IMR-90 (cell line): ENCODE measurements at regions not wholly inside any gene's neighbourhood (a gene's known extent, or its start where the extent isn't known, plus 50 kb on each side); places are given as distances from the start of the nearest gene placed in this dataset.

ENCODE experiments used
- ATAC-seq: fragments of 200-7000 bp; cut with Tn5 transposase; 2 replicates; pipeline ENCODE4 v1.9.1; 2020; ENCODE audit warnings: low read depth, mild to moderate bottlenecking, moderate library complexity
- BruUV-seq: library from RNA; stranded (reverse); fragments of 400-500 nt; replicated peaks from 2 replicates; lab custom pipeline; 2021; lab: Mats Ljungman, UMichigan
- CTCF ChIA-PET: fragments of 300-600 bp; formaldehyde crosslinking; extraction: SDS; loops from one replicate; lab custom pipeline; 2021; ENCODE audit warnings: antibody characterized with exemption; lab: Yijun Ruan, JAX
- POLR2A ChIA-PET: fragments of 300-600 bp; sonication (Branson Sonifier 250); formaldehyde crosslinking; loops from one replicate; lab custom pipeline; 2022; ENCODE audit warnings: antibody characterized with exemption; ENCODE audit not compliant: unreplicated experiment; lab: Charles Lee
- DNase-seq: peaks from one replicate; pipeline ENCODE4 v3.0.0; 2013
- H2AFZ ChIP-seq: replicated peaks from 2 replicates; pipeline ENCODE3; 2013; ENCODE audit warnings: low read length, mild to moderate bottlenecking; ENCODE audit not compliant: poor library complexity
- H2AK5ac ChIP-seq: 2 replicates; pipeline ENCODE4 v1.6.1; 2013; ENCODE audit warnings: low read depth, low read length, inconsistent platforms
- H2AK9ac ChIP-seq: replicated peaks from 2 replicates; pipeline ENCODE3; 2013; ENCODE audit warnings: mild to moderate bottlenecking, low read depth, low read length, moderate library complexity; ENCODE audit not compliant: poor library complexity
- H2BK120ac ChIP-seq: 2 replicates; pipeline ENCODE4 v1.6.1; 2013; ENCODE audit warnings: low read depth, low read length, inconsistent platforms
- H2BK15ac ChIP-seq: 3 replicates; pipeline ENCODE4 v1.6.1; 2013; ENCODE audit warnings: low read depth, low read length, inconsistent platforms
- H2BK20ac ChIP-seq: 2 replicates; pipeline ENCODE4 v1.6.1; 2013; ENCODE audit warnings: low read depth, mild to moderate bottlenecking, inconsistent platforms, low read length, moderate library complexity
- H2BK5ac ChIP-seq: 2 replicates; pipeline ENCODE4 v1.6.1; 2013; ENCODE audit warnings: mild to moderate bottlenecking, low read depth, low read length, inconsistent platforms; ENCODE audit not compliant: poor library complexity, severe bottlenecking
- H3K14ac ChIP-seq: replicated peaks from 2 replicates; pipeline ENCODE4 v1.6.1; 2013; ENCODE audit warnings: low read depth, low read length, inconsistent platforms
- H3K18ac ChIP-seq: 2 replicates; pipeline ENCODE4 v1.6.1; 2013; ENCODE audit warnings: low read depth, low read length, control low read depth
- H3K23ac ChIP-seq: 2 replicates; pipeline ENCODE4 v1.6.1; 2013; ENCODE audit warnings: low read depth, low read length, inconsistent platforms
- H3K27ac ChIP-seq: 2 replicates; pipeline ENCODE4 v1.5.1; 2013; ENCODE audit warnings: mild to moderate bottlenecking, control low read depth, low read length; ENCODE audit not compliant: insufficient read depth
- H3K27me3 ChIP-seq: 2 replicates; pipeline ENCODE4 v1.6.1; 2013; ENCODE audit warnings: low read length; ENCODE audit not compliant: control insufficient read depth, insufficient read depth
- H3K36me3 ChIP-seq: 2 replicates; pipeline ENCODE4 v1.6.1; 2013; ENCODE audit warnings: low read length, mixed read lengths; ENCODE audit not compliant: control insufficient read depth, insufficient read depth
- H3K4ac ChIP-seq: 2 replicates; pipeline ENCODE4 v1.6.1; 2013; ENCODE audit warnings: low read depth, low read length, inconsistent platforms
- H3K4me1 ChIP-seq: 2 replicates; pipeline ENCODE4 v1.6.1; 2013; ENCODE audit warnings: low read length, mixed read lengths; ENCODE audit not compliant: control insufficient read depth, insufficient read depth
- H3K4me2 ChIP-seq: 2 replicates; pipeline ENCODE4 v1.6.1; 2013; ENCODE audit warnings: low read depth, mild to moderate bottlenecking, control low read depth, low read length, moderate library complexity
- H3K4me3 ChIP-seq: 2 replicates; pipeline ENCODE4 v1.5.1; 2013; ENCODE audit warnings: low read depth, mild to moderate bottlenecking, control low read depth, low read length, moderate library complexity; ENCODE audit not compliant: insufficient read depth
- H3K56ac ChIP-seq: 2 replicates; pipeline ENCODE4 v1.6.1; 2013; ENCODE audit warnings: low read length, inconsistent platforms; ENCODE audit not compliant: insufficient read depth; ENCODE audit errors: extremely low read depth
- H3K79me1 ChIP-seq, 2 experiments: 2 replicates each; pipeline ENCODE4 v1.6.1; 2013; ENCODE audit warnings: low read length in 2 of 2, inconsistent platforms in 1 of 2, low read depth in 1 of 2
- H3K9ac ChIP-seq: 2 replicates; pipeline ENCODE4 v1.6.1; 2013; ENCODE audit warnings: low read depth, low read length, control low read depth
- H3K9me1 ChIP-seq: 2 replicates; pipeline ENCODE4 v1.6.1; 2013; ENCODE audit warnings: low read length, inconsistent platforms; ENCODE audit not compliant: insufficient read depth
- H3K9me3 ChIP-seq: 2 replicates; pipeline ENCODE4 v1.6.1; 2013; ENCODE audit warnings: low read length; ENCODE audit not compliant: control insufficient read depth, insufficient read depth
- H4K20me1 ChIP-seq: 2 replicates; pipeline ENCODE4 v1.6.1; 2013; ENCODE audit warnings: low read length, inconsistent platforms; ENCODE audit not compliant: insufficient read depth
- H4K5ac ChIP-seq: 2 replicates; pipeline ENCODE4 v1.6.1; 2013; ENCODE audit warnings: mild to moderate bottlenecking, low read depth, low read length, control low read depth
- H4K8ac ChIP-seq, 2 experiments: 2 replicates each; pipeline ENCODE4 v1.6.1; 2013; ENCODE audit warnings: low read depth in 2 of 2, low read length in 2 of 2, control low read depth in 1 of 2, inconsistent platforms in 1 of 2
- H4K91ac ChIP-seq: 2 replicates; pipeline ENCODE4 v1.6.1; 2013; ENCODE audit warnings: low read depth, low read length, inconsistent platforms; ENCODE audit not compliant: insufficient read depth
- FOS ChIP-seq: fragments of 150-350 bp; IDR thresholded peaks from 2 replicates; pipeline ENCODE4 v1.6.1; 2016; ENCODE audit warnings: low read depth, low read length
- WGBS, 2 experiments: methylation state at CpG; one replicate each; pipeline versions ENCODE4 v1.1.5 to v1.1.7; 2013; ENCODE audit warnings: missing lambda C conversion rate in 2 of 2; ENCODE audit not compliant: insufficient read length in 1 of 2; ENCODE audit errors: extremely low coverage in 2 of 2; 5-methylcytosine and 5-hydroxymethylcytosine counted together
- dilution Hi-C: fragments of 300-500 bp; cut with HindIII; formaldehyde crosslinking; loops from one replicate; pipeline ENCODE4 v1.14.3; 2018; ENCODE audit warnings: low sequenced_read_pairs; ENCODE audit not compliant: unreplicated experiment
- in situ Hi-C: fragments of 300-500 bp; cut with MboI; formaldehyde crosslinking; loops from 3 replicates; pipeline ENCODE4 v1.14.3; 2019; ENCODE audit warnings: low sequenced_read_pairs, inconsistent platforms, mixed read lengths
- intact Hi-C: fragments of 100-400 bp; cut with micrococcal nuclease; formaldehyde crosslinking; loops from 2 replicates; pipeline ENCODE4 v1.10.0; 2022

DNA sequence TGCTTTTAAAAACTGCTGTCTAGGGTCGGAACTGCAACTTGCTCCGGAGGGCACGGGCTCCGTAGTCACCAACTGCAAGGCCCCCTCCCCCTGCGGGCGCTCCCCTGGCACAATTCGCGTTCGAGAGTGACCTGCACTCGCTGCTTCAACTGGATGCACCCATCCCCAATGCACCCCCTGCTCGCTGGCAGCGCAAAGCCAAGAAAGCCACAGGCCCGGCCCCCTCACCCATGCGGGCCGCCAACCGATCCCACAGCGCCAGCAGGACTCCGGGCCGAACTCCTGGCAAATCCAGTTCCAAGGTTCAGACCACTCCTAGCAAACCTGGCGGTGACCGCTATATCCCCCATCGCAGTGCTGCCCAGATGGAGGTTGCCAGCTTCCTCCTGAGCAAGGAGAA lies 64.2 kb upstream of the GAS1 start:
- Histone ChIP-seq H3K23ac (no peak overlapping the region), H4K91ac (no peak overlapping the region), H3K36me3 (no peaks in the 10 kb centered on the region), H3K4ac (no peak overlapping the region), H2BK20ac (no peak overlapping the region), H2BK5ac (no peak overlapping the region), H3K4me2 (no peak overlapping the region), H3K4me1 (peaks cover 4% of the 10 kb centered on the region; the same call in 1 of the 2 replicates), H2BK120ac (no peak overlapping the region), H3K27me3 (peaks cover 3% of the 10 kb centered on the region; the same call in 1 of the 2 replicates), H2AK5ac (no peak overlapping the region), H3K56ac (no peak overlapping the region), H4K20me1 (no peaks in the 10 kb centered on the region), H3K14ac (no peak overlapping the region), H2BK15ac (no peak overlapping the region), H3K18ac (no peak overlapping the region), H3K9me1 (no peaks in the 10 kb centered on the region), H3K9me3 (no peaks in the 10 kb centered on the region), H3K9ac (no peak overlapping the region), H4K5ac (no peak overlapping the region), H2AK9ac (no peak overlapping the region), H3K27ac (no peak overlapping the region), H3K79me1 (no peaks in the 10 kb centered on the region), H2AFZ (no peak overlapping the region), H4K8ac (no peak overlapping the region), H3K4me3 (no peak overlapping the region)
- no peak for TF ChIP-seq FOS
- WGBS, 2 experiments, result no CpG with 5 or more reads among the region's 22 CpGs
- CTCF ChIA-PET, result no interaction called here
- BruUV-seq, result no TSS peak
- ATAC-seq (no peak), DNase-seq (no peak)
- in situ Hi-C loops (no loop called here), dilution Hi-C loops (no loop called here), intact Hi-C loops (no loop called here)
- POLR2A ChIA-PET, result no interaction called here
